NOMO-1 (cell line): ENCODE measurements at regions not wholly inside any gene's neighbourhood (a gene's known extent, or its start where the extent isn't known, plus 50 kb on each side); places are given as distances from the start of the nearest gene placed in this dataset.

ENCODE experiments used
- DNase-seq, 2 experiments: peaks; one replicate each; lab custom pipeline; 2025; ENCODE audit not compliant: unreplicated experiment in 2 of 2; lab: John Stamatoyannopoulos, UW

- DNase-seq, result no peak
These were observed 825.9 kb upstream of the POU3F3 start for GRCh38 chr2:104028061-104028460.

- no peak for DNase-seq
These were observed 820.5 kb upstream of the POU3F3 start for GRCh38 chr2:104033399-104033798.

GRCh38 chr2:104040771-104041170, 813.1 kb upstream of the POU3F3 start:
- DNase-seq, result no peak

GRCh38 chr2:104041351-104041750, 812.6 kb upstream of the POU3F3 start:
- DNase-seq, result no peak

GRCh38 chr2:104043864-104044263, 810.1 kb upstream of the POU3F3 start:
- no peak for DNase-seq

GRCh38 chr2:104045071-104045470, 808.8 kb upstream of the POU3F3 start:
- DNase-seq, result no peak

GRCh38 chr2:104046466-104046865, 807.4 kb upstream of the POU3F3 start:
- no peak for DNase-seq

- DNase-seq, result no peak
These were observed 806.4 kb upstream of the POU3F3 start for GRCh38 chr2:104047516-104047915.

GRCh38 chr2:104049438-104049837, 804.5 kb upstream of the POU3F3 start:
- DNase-seq, result no peak

GRCh38 chr2:104049981-104050380, 803.9 kb upstream of the POU3F3 start:
- DNase-seq, result no peak

- no peak for DNase-seq
These were observed 803.2 kb upstream of the POU3F3 start for GRCh38 chr2:104050656-104051242.

GRCh38 chr2:104051766-104052165, 802.1 kb upstream of the POU3F3 start:
- no peak for DNase-seq

- no peak for DNase-seq
These were observed 801.6 kb upstream of the POU3F3 start for GRCh38 chr2:104052356-104052755.

- DNase-seq, result no peak
These were observed 797.5 kb upstream of the POU3F3 start for GRCh38 chr2:104056451-104056850.

GRCh38 chr2:104068665-104069064, 785.2 kb upstream of the POU3F3 start:
- DNase-seq, result no peak

GRCh38 chr2:104077573-104077972, 776.3 kb upstream of the POU3F3 start:
- DNase-seq, result no peak

GRCh38 chr2:104078431-104079157, 775.3 kb upstream of the POU3F3 start:
- no peak for DNase-seq

- no peak for DNase-seq
These were observed 765.2 kb upstream of the POU3F3 start for GRCh38 chr2:104088745-104089144.

- no peak for DNase-seq
These were observed 763.5 kb upstream of the POU3F3 start for GRCh38 chr2:104090407-104090806.

GRCh38 chr2:104091894-104092293, 762.0 kb upstream of the POU3F3 start:
- DNase-seq, result no peak

- DNase-seq, result no peak
These were observed 761.0 kb upstream of the POU3F3 start for GRCh38 chr2:104092886-104093285.

GRCh38 chr2:104102615-104103014, 751.3 kb upstream of the POU3F3 start:
- no peak for DNase-seq

- no peak for DNase-seq
These were observed 744.6 kb upstream of the POU3F3 start for GRCh38 chr2:104109356-104109755.
